K562 (cell line): ENCODE measurements at regions not wholly inside any gene's neighbourhood (a gene's known extent, or its start where the extent isn't known, plus 50 kb on each side); places are given as distances from the start of the nearest gene placed in this dataset.

Experiments
- ATAC-seq: fragments of 200-7000 bp; cut with Tn5 transposase; 3 replicates; pipeline ENCODE4 v1.9.1; 2020; ENCODE audit warnings: moderate library complexity
- BruUV-seq: library from RNA; stranded (reverse); fragments of 400-500 nt; replicated peaks from 2 replicates; lab custom pipeline; 2021; lab: Mats Ljungman, UMichigan
- CTCF ChIA-PET: fragments of 300-600 bp; formaldehyde crosslinking; extraction: SDS; loops from one replicate; lab custom pipeline; 2021; ENCODE audit warnings: low intra/inter-chr PET ratio; lab: Yijun Ruan, JAX
- POLR2A ChIA-PET: fragments of 300-600, 350-650 bp; sonication (Branson Sonifier 250); formaldehyde crosslinking; extraction: SDS; loops from one replicate; lab custom pipeline; 2021; ENCODE audit warnings: antibody characterized with exemption, inconsistent platforms; lab: Yijun Ruan, JAX
- DNase-seq, 4 experiments: peaks; one replicate each; pipeline versions ENCODE4 v3.0.0 to v3.0.0-alpha.2; 2011 to 2018; ENCODE audit warnings: low spot score in 3 of 4, mixed read lengths in 3 of 4; ENCODE audit errors: extremely low read depth in 1 of 4
- FAIRE-seq: peaks from 2 replicates; lab custom pipeline; 2011; peaks lifted over from hg19 to GRCh38; lab: Jason Lieb, UNC
- H2AFZ ChIP-seq: 2 replicates; pipeline ENCODE4 v1.6.0; 2011; ENCODE audit warnings: low read depth, low read length, control low read depth, inconsistent platforms
- H3K27ac ChIP-seq: fragments of 200-600 bp; 3 replicates; pipeline ENCODE4 v1.8.0; 2011; ENCODE audit warnings: low read depth, mild to moderate bottlenecking, control low read depth, inconsistent platforms, low read length, moderate library complexity, mixed read lengths; ENCODE audit errors: extremely low read depth
- H3K27me3 ChIP-seq, 2 experiments: fragments of 300-600 bp in 1 of 2; 2 replicates in 1 of 2; 3 replicates in 1 of 2; pipeline versions ENCODE4 v1.6.0 to v1.8.0; 2011; ENCODE audit warnings: inconsistent platforms in 2 of 2, low read length in 2 of 2, mild to moderate bottlenecking in 1 of 2, mixed read lengths in 1 of 2, moderate library complexity in 1 of 2; ENCODE audit not compliant: control insufficient read depth in 2 of 2, insufficient read depth in 2 of 2
- H3K36me3 ChIP-seq: fragments of 300-600 bp; 3 replicates; pipeline ENCODE4 v1.8.0; 2011; ENCODE audit warnings: mild to moderate bottlenecking, low read length, inconsistent platforms; ENCODE audit not compliant: control insufficient read depth, insufficient read depth
- H3K4me1 ChIP-seq, 2 experiments: fragments of 200-600 bp in 1 of 2; replicated peaks in 1 of 2; 2 replicates in 1 of 2; 3 replicates in 1 of 2; pipeline versions ENCODE4 v1.5.1 to v1.8.0; 2011; ENCODE audit warnings: inconsistent platforms in 2 of 2, low read length in 2 of 2, mild to moderate bottlenecking in 1 of 2, mixed read lengths in 1 of 2, moderate library complexity in 1 of 2; ENCODE audit not compliant: control insufficient read depth in 2 of 2, insufficient read depth in 2 of 2
- H3K4me2 ChIP-seq: 2 replicates; pipeline ENCODE4 v1.6.1; 2011; ENCODE audit warnings: low read length, control low read depth, inconsistent platforms, mixed read lengths; ENCODE audit not compliant: insufficient read depth
- H3K4me3 ChIP-seq: fragments of 200-600 bp; sonication (generic), shearing (Covaris generic); 2 replicates; pipeline ENCODE4 v1.5.1; 2016; ENCODE audit warnings: control low read depth, inconsistent platforms
- H3K79me2 ChIP-seq: fragments of 200-600 bp; 3 replicates; pipeline ENCODE4 v1.8.0; 2011; ENCODE audit warnings: low read length, inconsistent platforms; ENCODE audit not compliant: control insufficient read depth, insufficient read depth
- H3K9ac ChIP-seq, 2 experiments: 2 replicates each; pipeline versions ENCODE4 v1.6.0 to v1.6.1; 2011; ENCODE audit warnings: low read depth in 2 of 2, low read length in 2 of 2, control low read depth in 1 of 2, inconsistent platforms in 1 of 2, mild to moderate bottlenecking in 1 of 2, mixed read lengths in 1 of 2; ENCODE audit not compliant: insufficient read depth in 1 of 2
- H3K9me1 ChIP-seq: one replicate; pipeline ENCODE4 v1.6.0; 2011; ENCODE audit warnings: inconsistent platforms, mild to moderate bottlenecking, low read length, moderate library complexity; ENCODE audit not compliant: control insufficient read depth, insufficient read depth
- H3K9me3 ChIP-seq: replicated peaks from 2 replicates; pipeline ENCODE4 v1.5.1; 2011; ENCODE audit warnings: low read depth, low read length, inconsistent platforms; ENCODE audit not compliant: control insufficient read depth, insufficient read depth
- H4K20me1 ChIP-seq: replicated peaks from 2 replicates; pipeline ENCODE4 v1.6.1; 2011; ENCODE audit warnings: low read length, inconsistent platforms, mixed read lengths; ENCODE audit not compliant: control insufficient read depth, insufficient read depth
- BACH1 ChIP-seq: fragments of 200-800 bp; sonication (Bioruptor generic); IDR thresholded peaks from 2 replicates; pipeline ENCODE4 v1.6.1; 2016; ENCODE audit warnings: missing genetic modification characterization, missing compliant biosample characterization
- BMI1 ChIP-seq: fragments of 150-350 bp; IDR thresholded peaks from 2 replicates; pipeline ENCODE4 v1.6.1; 2014; ENCODE audit warnings: low read length
- CREB1 ChIP-seq, 2 experiments: sonication (generic) in 1 of 2; formaldehyde crosslinking in 1 of 2; IDR thresholded peaks; 2 replicates each; pipeline versions ENCODE4 v1.6.1 to v1.8.0; 2012 to 2022; ENCODE audit warnings: inconsistent platforms in 1 of 2, mild to moderate bottlenecking in 1 of 2, missing genetic modification reagents in 1 of 2, moderate library complexity in 1 of 2
- LEF1 ChIP-seq: fragments of 450-650 bp; IDR thresholded peaks from 2 replicates; pipeline ENCODE4 v1.6.1; 2016; ENCODE audit warnings: mild to moderate bottlenecking
- NCOR1 ChIP-seq: fragments of 450-650 bp; IDR thresholded peaks from 2 replicates; pipeline ENCODE4 v1.6.1; 2016; ENCODE audit warnings: mild to moderate bottlenecking, moderate library complexity
- NFYB ChIP-seq: IDR thresholded peaks from 2 replicates; pipeline ENCODE4 v1.6.1; 2011; ENCODE audit warnings: mild to moderate bottlenecking, moderate library complexity; ENCODE audit not compliant: insufficient read length; ENCODE audit errors: extremely low read depth
- POLR2G ChIP-seq: fragments of 200-400 bp; formaldehyde crosslinking; IDR thresholded peaks from 2 replicates; pipeline ENCODE4 v1.6.1; 2017; ENCODE audit warnings: low read depth, mild to moderate bottlenecking, antibody characterized with exemption, low read length, moderate library complexity
- RAD51 ChIP-seq: fragments of 450-650 bp; IDR thresholded peaks from 2 replicates; pipeline ENCODE4 v1.7.1; 2016; ENCODE audit warnings: low read depth, mild to moderate bottlenecking, borderline replicate concordance
- RBM25 ChIP-seq: fragments of 200-400 bp; formaldehyde crosslinking; IDR thresholded peaks from 2 replicates; pipeline ENCODE4 v1.6.1; 2018; ENCODE audit warnings: low read length, low read depth, moderate library complexity; ENCODE audit not compliant: severe bottlenecking
- ZBTB17 ChIP-seq: fragments of 450-650 bp; formaldehyde crosslinking; IDR thresholded peaks from 2 replicates; pipeline ENCODE4 v1.4.0; 2020; ENCODE audit warnings: mild to moderate bottlenecking
- ZNF12 ChIP-seq: sonication (generic); formaldehyde crosslinking; IDR thresholded peaks from 2 replicates; pipeline ENCODE4 v1.4.0; 2020; ENCODE audit warnings: mild to moderate bottlenecking, missing genetic modification reagents
- ZNF316 ChIP-seq: fragments of 450-650 bp; IDR thresholded peaks from 2 replicates; pipeline ENCODE4 v1.6.1; 2016
- WGBS: fragments of 100-300 bp; shearing (Covaris generic); methylation state at CpG from one replicate; pipeline ENCODE4 v1.1.6; 2016; ENCODE audit warnings: low coverage, mixed read lengths; ENCODE audit not compliant: insufficient coverage; ENCODE audit errors: missing lambda C conversion rate; 5-methylcytosine and 5-hydroxymethylcytosine counted together
- in situ Hi-C: fragments of 300-500 bp; cut with MboI; formaldehyde crosslinking; loops from 4 replicates; pipeline ENCODE4 v1.15.0; 2018; ENCODE audit warnings: inconsistent platforms, mixed read lengths
- intact Hi-C: fragments of 100-400 bp; cut with micrococcal nuclease; formaldehyde crosslinking; loops from 2 replicates; pipeline ENCODE4 v1.14.2; 2022
- TF ChIP-seq, protein P1 (sequence below): fragments of 250-450 bp; sonication (Bioruptor Pico); IDR thresholded peaks from 2 replicates; pipeline ENCODE4 v1.8.0; 2021; ENCODE audit warnings: borderline replicate concordance, mild to moderate bottlenecking, moderate library complexity; ENCODE audit not compliant: poor library complexity, severe bottlenecking
- TF ChIP-seq, protein P2 (sequence below), 2 experiments: fragments of 450-650 bp in 1 of 2; sonication (generic) in 1 of 2; formaldehyde crosslinking; conservative IDR thresholded peaks; 2 replicates each; pipeline versions ENCODE4 v1.4.0 to v1.8.1; 2020 to 2022; ENCODE audit warnings: mild to moderate bottlenecking in 1 of 2, missing genetic modification reagents in 1 of 2

DNA sequence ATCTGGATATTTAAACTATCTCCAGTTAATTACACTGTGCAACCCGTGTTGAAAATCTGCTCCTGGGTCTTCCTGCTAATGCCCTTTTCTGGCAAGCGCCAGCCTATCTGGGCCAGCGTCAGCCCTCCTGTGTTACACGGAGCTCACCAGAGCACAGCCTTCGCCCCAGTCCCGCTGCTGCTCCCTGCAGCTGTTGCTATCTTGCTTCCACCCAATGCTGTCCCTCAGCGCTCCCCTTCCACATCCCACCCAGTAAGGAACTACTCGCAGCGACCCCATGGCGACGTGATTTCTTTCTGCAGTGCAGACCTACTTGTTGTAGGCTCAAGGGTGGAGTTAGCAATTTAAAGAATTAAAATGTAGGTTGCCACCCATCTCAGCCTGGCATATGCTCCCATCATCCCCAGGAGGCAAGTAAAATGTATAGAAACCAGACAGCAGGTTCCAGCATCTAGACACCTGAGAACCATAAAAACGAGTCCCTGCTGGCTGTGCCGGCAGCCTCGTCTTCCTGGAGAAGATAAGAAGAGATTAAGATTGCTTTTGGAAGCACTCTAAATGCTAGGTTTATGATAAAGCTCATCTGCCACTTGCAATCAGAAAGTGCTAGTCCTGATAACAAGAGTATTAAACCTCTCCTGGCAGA is 254.3 kb upstream of the FOXQ1 start:
- ATAC-seq (no peak), DNase-seq (no peak), FAIRE-seq (no peak)
- Histone ChIP-seq H3K4me2 (no peak overlapping the region), H3K27me3 (peaks cover 0 to 19% of the 10 kb centered on the region in 2 experiments; a peak in 2 of 5 replicates), H3K79me2 (no peaks in the 10 kb centered on the region), H3K9me3 (no peaks in the 10 kb centered on the region), H2AFZ (no peak overlapping the region), H3K4me1 (no peaks in the 10 kb centered on the region), H3K9me1 (no peaks in the 10 kb centered on the region), H3K27ac (no peak overlapping the region), H3K9ac (no peak overlapping the region), H3K36me3 (no peaks in the 10 kb centered on the region), H3K4me3 (no peak overlapping the region), H4K20me1 (no peaks in the 10 kb centered on the region)
- under 1% methylated on average over 14 of the region's 14 CpGs for WGBS
- TF ChIP-seq, protein P1, sequence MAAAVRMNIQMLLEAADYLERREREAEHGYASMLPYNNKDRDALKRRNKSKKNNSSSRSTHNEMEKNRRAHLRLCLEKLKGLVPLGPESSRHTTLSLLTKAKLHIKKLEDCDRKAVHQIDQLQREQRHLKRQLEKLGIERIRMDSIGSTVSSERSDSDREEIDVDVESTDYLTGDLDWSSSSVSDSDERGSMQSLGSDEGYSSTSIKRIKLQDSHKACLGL (CRISPR knock-in tag), result no peak
- no peak for TF ChIP-seq CREB1 (IDR thresholded peaks at IDR 0.05)
- no peak for TF ChIP-seq CREB1 (CRISPR knock-in tag; IDR thresholded peaks at IDR 0.05)
- TF ChIP-seq BACH1 (tag), result no peak
- TF ChIP-seq NCOR1, result no peak
- TF ChIP-seq NFYB, result no peak
- TF ChIP-seq ZNF12, result no peak
- TF ChIP-seq POLR2G, result no peak
- TF ChIP-seq, protein P2, sequence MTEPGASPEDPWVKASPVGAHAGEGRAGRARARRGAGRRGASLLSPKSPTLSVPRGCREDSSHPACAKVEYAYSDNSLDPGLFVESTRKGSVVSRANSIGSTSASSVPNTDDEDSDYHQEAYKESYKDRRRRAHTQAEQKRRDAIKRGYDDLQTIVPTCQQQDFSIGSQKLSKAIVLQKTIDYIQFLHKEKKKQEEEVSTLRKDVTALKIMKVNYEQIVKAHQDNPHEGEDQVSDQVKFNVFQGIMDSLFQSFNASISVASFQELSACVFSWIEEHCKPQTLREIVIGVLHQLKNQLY (CRISPR knock-in tag; conservative IDR thresholded peaks at IDR 0.05), result no peak
- TF ChIP-seq RAD51, result no peak
- TF ChIP-seq LEF1, result no peak
- TF ChIP-seq ZBTB17, result no peak
- no peak for TF ChIP-seq RBM25
- TF ChIP-seq ZNF316, result no peak
- TF ChIP-seq BMI1, result no peak
- ChIA-PET CTCF (no interaction called here), POLR2A (no interaction called here)
- intact Hi-C loops, result no loop called here
- in situ Hi-C loops, result no loop called here
- BruUV-seq, result no TSS peak
